ENCODE measurements at regions not wholly inside any gene's neighbourhood (a gene's known extent, or its start where the extent isn't known, plus 50 kb on each side); places are given as distances from the start of the nearest gene placed in this dataset.
"Not testable (repeated sequence)": the region's sequence is repeated elsewhere in the genome, so short reads cannot be mapped to it uniquely, and the experiment has no call there.

- TF ChIP-seq CTCF (conservative IDR thresholded peaks at IDR 0.05); ZFX (IDR thresholded peaks at IDR 0.05): not testable (repeated sequence)
Measured at GRCh38 chr15:24304747-24305146, 370.8 kb upstream of the NPAP1 start.
